IPS-NIHi11 (cell line): ENCODE measurements at regions not wholly inside any gene's neighbourhood (a gene's known extent, or its start where the extent isn't known, plus 50 kb on each side); places are given as distances from the start of the nearest gene placed in this dataset.

ENCODE experiments used
- DNase-seq: peaks from one replicate; pipeline ENCODE4 v3.0.0; 2012; ENCODE audit warnings: mixed read lengths, low spot score

DNA sequence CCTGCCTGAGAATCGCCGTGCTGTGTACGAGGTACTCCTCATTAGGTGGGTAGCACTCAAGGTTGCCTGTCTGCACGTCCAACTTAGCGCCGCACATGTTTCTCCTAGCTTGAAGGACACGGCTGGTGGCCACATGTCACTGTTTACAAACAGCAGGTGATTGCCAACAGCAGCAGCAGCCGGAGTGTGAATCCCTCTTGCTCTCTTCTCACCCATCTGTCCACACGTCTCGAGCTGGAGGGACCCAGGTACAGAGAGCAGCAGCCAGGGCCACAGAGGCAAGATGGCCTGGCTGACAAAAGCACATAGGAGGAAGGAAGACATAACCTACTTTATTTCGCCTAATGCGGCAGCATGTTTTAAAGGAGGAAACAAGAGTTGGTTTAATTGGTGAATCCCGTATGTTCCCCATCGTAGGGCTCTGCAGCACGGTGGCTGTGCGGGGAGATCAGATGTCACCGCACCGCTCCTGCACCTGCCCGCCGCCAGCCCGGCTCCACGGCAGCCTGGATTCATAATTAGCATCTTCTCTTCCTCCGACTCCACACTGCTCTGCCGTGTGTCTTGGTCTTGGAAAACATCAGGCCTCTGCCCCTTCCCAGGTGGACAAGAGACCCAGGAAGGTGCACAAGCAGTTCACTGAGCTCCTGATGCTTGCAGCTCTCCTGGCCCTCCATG lies 201.6 kb upstream of the IRX1 start:
- no peak for DNase-seq

DNA sequence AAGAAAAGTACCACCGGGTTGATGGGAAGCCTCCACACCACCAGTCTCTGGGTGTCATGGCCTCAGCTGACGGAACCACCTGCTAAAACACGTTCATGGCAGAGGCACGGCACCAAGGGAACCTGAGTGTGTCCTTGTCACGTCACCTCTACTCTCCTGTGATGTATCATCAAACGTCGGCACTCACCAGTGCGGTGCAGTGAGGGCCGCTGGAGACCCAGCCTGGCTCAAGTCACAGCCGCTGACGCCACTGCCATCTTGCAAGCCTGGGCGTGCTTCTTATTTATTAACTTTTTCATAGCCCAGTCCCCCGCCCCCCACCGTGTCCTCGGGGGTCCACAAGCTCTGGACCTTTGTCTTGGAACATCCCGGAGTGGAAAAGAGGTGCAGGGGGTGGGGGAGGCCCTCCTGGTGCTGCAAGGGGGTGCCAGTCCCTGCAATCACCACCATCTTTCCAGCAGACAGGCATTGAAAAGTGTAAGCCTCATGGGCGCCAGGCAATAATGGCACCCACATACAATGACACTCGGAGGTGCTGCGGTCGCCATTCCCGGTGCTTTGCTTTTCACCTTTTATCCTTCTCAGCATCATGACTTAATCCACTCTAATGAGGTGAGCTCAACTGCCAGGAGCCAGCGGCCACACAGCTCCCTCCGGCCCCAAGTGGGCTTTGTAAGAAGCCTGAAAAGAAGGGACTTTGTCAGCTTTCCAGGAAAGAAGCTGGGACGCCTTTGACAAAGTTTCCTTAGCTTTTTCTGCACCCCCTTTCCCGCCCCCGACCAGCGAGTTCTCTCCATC lies 202.3 kb upstream of the IRX1 start:
- DNase-seq, result no peak

DNA sequence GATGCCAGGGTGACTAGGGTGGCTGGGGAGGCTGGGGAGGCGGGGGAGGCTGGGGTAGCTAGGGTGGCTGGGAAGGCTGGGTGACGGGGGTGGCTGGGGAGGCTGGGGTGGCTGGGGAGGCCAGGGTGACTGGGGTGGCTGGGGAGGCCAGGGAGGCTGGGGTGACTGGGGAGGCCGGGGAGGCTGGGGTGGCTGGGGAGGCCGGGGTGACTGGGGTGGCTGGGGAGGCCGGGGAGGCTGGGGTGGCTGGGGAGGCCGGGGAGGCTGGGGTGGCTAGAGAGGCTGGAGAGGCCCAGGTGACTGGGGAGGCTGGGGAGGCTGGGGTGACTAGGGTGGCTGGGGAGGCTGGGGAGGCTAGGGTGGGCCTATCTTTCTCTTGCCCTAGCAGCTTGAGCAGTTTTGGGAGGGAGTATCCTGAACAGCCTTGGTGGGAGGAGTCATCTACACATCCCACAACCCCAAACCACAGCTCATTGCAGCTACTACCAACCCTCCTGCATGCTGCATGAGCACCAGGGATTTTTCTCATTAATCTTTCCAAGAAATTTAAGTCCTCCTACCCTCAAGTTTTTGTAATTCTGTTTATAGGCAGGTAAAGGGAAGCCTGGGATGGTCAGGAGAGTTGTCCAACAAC lies 203.2 kb upstream of the IRX1 start:
- DNase-seq, result peak; percentile 62

DNA sequence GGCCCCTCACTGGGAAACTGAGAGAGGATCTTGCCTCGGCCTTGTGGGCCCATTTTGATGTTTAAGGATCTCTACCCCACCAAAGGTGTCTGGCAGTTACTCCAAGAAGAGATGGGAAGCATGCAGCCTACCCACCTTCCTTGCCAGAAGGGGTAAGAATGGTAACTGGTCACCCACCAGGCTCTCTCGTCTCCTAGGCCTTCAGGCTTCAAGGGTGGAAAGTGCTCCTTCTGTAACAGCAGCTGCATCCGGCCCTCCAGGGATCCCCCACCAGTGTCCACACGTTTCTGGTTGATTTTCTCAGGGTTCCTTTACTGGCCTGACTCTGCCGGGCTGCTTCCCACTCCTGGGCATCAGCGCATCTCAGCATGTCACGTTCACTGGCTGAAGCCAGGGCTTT lies 204.4 kb upstream of the IRX1 start:
- DNase-seq, result no peak

DNA sequence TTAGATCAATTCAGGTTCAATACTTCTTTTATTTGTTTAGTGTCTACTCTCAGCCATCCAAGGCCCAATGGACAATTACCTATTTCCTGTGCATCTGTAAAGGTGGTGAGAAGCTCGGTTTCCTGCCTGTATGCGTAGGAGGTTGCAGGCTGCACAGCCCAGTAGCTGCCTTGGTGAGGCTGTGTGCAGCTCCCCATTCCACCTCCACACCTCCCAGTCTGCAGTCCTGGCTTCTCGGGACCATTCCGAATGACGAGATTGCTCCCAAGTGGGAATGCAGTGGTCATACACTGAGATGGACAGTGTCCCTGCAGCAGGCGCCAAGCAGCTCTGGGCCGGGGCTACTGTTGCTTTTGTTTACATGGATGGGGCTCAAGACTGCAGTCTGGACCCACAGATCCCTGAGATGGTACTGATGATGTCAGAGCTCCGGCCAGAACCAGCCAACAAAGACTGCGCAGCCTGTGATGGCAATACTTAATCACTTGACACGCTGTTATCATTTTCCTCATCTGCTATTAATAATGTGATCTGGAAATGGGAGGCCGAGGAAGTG lies 206.1 kb upstream of the IRX1 start:
- no peak for DNase-seq

DNA sequence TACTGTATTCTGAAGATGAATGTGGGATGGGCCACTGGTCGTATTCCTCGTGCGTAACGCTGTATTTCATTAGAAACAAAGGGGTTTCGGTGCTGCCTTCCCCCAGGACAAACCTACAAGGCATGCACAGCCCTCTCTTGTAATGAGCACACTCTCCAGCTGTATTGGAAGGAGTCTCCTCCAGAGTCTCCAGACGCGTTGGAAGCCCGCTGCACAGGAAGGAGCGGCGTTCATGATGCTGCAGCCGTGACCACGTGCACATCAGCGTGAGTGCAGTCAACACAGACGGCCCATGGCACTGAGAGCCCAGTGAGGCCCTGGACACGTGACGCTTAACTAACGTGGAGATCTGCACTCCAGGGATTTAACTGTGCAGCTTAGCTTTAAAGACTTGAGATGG lies 209.0 kb upstream of the IRX1 start:
- no peak for DNase-seq

DNA sequence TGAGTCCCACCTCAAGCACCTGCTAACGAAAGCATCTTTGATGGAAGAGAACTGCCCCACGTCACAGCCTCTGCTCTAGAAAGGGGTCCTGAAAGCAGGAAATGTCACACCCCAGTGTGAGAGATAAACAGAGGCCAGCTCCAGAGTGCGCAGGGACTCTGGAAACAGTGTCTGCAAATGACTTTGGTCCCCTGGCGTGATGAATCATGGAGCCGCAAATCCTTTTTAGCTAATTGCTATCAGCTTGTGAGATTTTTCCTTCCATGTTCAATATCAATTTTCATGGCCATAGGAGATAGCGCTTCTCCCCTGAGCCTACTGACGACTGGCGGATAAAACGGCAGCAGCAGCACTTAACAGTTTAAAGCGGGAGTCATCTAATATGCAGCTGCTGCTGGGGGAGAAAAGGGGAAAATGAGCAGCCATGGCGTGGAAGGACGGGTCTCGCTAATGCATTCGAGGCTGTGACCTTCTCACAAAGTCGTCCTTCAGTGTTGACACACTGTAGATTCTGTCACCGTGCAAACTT lies 209.6 kb upstream of the IRX1 start:
- no peak for DNase-seq

DNA sequence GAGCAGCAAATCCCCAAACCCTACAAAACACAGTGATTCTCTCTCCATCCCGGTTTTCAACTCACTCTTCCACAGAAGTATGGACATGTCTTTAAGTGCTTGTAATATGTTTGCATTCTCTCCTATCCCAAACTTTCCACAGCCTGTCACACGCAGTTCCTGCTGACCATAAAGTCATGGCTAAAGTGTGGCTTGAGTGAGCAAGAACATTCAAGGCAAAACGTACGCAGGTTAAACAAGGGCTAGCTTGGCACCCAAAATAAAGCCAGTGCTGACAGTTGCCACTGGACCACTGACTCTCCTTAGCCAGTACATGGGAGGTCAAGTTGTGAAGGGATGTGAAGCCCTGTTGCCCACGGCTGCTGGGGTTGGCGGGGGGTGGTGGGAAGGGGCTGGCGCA lies 211.1 kb upstream of the IRX1 start:
- DNase-seq, result no peak

DNA sequence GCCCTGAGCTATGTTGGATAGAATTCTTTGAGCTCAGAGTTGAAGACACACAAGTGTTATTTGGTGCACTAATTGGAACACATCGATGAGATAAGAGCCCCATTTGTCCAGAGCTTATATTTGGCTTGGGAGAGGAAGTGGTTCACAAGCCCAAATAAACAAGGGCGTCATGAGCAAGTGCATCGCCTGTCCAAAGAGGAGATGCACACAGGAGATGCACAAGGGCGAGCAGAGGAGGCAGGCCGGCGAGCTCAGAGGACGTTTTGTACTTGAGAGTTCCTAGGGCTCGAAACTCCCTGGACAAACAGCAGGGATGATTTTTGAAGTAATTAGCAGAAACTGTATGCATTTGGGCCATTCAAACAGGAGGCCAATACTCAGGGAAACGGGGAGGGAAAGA lies 212.8 kb upstream of the IRX1 start:
- no peak for DNase-seq

DNA sequence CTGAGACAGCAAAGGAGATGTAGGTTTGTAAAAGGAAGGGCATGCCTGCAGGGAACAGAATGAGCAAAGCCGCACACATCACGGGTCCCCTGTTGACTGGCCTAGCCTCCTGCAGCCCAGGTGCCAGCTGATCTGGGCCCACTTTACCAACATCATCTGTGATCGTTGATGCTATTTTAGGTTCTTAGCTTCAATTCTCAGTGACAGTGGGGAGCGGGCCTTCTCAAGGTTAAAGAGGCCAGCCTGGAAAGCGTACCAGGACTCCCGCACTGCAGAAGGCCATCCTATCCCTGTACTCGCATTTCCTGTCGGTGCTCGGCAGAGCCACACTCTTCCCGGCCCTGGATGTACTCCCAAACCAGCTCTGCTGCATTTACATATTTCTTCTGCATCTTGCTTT lies 213.5 kb upstream of the IRX1 start:
- DNase-seq, result no peak

DNA sequence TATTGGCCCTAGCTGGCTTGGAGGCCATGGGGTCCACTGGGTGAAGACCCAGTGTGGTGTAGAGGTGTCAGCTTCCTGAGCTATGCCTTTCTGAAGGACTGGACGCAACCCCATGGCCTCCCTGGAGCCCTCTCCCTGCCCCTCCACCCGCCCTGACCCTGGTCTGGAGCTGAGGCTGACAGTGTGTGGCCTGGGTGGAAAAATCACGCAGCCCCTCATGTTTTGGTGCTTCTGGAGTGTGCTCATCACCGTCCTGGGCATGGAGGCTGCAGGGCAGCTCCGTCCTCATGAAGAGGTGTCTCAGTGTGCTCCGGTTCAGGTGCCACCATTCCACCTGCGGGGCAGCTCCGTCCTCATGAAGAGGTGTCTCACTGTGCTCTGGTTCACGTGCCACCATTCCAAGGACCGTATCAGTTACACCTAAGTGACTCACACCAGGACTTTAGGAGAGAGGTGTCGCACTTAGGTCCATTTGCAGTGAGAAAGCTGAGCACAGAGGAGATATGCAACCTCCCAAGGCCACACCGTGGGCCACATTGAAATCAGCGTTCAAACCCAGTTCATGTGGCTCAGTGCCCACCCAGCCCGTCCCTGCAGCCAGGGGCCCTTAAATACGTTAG lies 214.3 kb upstream of the IRX1 start:
- no peak for DNase-seq

DNA sequence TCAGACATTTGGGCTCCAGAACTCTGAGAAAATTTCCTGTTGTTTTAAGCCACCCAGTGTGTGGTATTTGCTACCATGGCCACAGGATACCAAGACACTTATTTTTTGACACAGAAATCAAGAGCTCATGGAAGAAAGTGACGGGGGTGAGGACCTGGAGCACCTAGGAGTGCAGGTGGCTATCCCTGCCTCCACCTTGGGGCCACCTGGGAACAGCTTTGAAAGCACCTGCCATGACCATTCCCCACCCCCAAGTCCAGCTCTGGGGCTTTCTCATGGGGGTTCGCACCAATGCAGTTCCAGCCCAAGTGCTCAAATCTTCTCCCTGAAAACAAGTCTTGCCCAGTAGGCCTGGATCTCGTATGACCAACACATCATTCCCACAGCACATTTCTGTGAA lies 214.9 kb upstream of the IRX1 start:
- DNase-seq, result no peak

DNA sequence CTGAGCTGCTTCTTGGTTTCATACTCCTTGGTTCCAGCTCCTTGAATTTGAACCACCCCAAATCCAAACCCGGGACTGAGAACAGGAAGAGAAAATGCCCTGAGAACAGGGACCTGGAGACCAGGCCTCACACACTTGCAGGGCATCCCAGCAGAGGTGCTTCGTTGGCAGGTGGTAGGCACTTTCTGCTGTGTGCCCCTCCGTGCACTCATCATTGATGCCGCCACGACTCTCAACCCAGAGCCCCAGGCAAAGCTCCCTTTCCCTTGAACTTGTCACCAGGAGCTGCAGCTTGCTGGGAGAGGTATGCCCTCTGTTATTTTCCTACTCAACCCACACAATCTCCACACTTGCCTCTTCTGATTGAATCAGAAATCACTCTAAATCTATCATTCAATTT lies 217.8 kb upstream of the IRX1 start:
- no peak for DNase-seq

DNA sequence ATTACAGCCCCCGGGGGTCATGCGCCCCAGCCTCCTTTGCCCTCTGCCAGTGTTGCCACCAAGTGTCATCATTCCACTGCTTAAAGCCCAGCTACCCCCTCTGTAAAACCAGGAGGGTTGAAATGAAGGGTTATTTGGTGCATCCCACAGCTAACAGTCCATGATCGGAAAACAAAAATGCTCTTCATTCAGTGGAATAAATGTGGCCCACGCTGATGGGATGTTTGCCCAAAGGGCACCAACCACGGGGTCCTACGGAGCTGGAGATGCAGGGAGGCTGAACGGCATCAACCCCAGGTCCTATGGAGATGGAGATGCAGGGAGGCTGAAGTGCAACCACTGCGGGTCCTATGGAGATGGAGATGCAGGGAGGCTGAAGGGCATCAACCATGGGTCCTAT lies 218.5 kb upstream of the IRX1 start:
- DNase-seq, result no peak

DNA sequence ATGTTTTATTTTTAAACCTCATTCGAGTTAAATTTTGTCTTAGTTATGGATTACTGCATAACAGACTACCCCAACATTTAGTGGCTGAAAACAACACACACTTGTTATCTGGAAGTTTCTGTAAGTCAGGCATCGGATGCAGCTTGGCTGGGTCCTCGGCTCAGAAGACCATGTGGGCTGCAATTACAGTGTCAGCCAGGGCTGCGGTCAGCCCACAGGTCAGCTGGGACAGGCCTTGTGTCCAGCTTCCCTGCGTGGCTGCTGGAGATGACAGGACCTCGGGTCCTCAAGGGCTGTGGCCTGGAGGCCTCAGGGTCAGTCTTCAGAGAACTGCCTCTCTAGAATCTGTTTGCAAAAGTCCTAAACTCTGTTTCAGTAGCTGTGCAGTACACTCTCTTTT lies 219.0 kb upstream of the IRX1 start:
- DNase-seq, result no peak

DNA sequence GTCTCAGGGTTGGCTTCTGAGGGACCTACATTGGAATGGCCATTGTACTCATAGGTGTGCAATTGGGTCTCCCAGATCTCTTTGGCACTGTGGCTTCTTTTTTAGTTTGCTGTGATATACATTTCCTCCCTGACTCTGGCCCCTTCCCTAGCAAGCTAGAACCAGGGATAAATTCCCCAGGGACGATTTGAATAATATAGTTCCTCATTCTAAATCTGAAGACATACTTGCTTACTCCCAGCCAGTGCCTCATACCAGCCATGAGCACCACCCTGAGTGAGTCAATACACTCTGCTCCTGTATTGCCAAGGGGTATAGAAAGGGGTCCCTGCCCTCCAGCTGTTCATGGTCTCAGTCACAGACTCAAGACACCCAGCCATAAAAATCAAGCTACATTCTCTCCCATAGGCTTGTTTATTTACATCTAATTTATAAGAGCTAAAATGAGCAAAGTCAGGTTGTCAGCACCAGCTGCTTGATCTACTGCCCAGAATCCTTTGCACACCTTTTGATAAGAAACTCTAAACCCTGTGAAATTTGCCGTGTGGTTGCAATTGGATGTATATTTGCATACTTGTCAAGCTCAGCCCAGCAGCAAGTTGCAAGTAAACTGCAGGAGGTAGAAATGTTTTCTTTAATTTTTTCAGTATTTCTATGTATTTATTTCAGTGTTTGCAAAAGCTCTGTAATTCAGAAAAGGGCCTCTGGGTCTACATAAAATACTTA lies 219.9 kb upstream of the IRX1 start:
- no peak for DNase-seq

DNA sequence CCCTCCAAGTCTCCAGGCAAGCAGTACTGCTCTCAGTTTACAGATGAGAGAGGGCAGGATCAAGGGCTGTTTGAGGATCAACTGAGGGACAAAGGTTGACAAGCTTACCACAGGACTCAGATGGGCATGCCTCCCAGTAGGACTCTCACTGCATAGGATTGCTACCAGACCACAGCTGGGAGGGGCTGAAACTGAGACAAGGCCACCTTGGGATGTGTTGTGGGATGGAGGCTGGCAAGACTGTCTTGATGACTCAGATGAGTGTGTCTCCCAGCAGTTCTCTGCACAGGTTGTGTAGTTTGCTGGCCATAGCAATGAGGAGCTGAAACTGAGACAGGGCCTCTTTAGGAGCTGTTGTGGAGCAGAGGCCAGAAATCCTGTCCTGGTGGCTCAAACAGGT lies 222.2 kb upstream of the IRX1 start:
- no peak for DNase-seq

DNA sequence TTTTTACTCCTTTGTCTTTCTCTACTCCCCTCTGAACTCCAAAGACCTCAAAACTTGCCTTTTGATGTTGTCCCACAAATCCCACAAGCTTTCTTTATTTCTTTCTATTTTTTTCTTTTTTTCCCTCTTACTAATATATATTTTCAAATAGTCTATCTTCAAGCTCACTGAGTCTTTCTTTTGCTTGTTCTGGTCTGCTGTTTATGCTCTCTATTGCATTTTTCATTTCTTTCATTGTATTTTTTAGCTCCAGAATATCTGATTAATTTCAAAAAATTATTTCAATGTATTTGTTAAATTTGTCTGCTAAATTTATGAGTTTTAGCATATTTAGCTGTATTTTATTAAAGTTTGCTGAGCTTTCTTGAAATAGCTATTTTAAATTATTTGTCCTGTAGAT lies 223.3 kb upstream of the IRX1 start:
- no peak for DNase-seq

DNA sequence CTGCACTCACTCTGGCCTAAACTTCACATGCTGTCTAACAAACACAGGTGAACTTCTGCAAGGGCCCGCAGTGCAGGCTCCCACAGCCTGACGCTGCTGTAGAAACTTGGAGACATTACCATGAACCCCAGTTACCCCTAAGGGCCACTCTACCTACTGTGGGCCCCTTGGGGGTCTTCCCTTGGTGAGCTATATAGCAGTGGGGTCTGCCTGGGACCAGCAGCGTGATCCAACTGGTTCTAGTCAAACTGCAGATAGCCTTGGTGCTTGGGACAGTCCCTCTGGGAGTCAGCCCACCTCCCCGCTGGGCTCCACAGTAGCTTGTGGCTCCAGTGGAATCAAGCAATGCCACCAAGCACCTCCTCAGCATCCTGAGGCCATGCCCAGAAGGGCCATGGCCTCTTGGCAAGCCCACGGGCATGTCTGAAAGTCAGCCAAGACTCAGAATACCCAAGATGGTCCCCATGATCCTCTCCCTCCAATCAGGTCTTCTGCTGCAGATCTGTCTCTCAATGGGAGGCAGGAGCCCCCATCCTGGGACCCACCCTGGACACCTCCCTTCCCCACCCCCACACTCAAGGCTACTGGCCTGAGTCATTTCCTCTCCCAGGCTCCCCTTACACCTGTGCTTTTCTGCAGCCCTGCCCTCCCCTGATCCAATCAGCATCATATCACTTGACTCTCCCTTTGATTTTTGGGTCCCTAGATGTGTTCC lies 230.0 kb upstream of the IRX1 start:
- no peak for DNase-seq

DNA sequence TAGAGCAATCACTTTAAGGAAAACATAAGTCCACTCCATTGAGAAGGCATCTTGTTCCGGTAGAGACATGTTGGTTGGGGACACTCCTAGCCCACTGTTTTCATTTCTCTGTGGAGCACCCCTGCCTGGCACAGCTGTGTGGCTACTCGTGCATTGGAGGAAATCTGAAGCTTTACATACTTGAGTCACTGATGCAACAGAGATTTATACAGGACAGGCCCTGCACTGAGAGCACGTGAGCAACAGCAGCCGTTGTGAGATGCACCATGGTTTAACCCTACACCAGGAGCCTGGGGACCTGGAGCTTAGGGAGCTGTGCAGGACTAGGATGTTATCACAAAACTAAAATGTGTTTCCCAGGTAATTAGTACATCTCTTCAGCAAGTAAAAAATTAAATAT lies 230.7 kb upstream of the IRX1 start:
- DNase-seq, result no peak

DNA sequence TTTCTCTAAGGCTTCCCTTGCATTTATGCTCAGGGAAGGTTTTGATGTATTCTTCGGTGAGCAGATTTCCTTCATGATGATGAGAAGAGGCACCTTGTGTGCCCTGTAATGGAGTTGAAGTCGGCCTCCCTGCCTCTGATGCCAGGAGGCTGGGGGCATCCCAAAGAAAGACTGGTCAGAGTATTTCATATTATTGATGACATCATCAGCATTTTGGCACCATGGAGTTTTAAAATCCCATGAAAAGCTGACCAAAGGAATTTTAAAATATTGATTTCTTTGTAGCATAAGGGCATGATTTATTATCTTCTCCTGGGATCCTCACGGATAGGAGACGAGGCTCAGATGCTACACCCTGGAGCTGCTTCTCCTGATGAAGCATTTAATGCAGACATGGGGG lies 231.2 kb upstream of the IRX1 start:
- no peak for DNase-seq
